IgD-negative memory B cell (primary cell): ENCODE measurements at regions not wholly inside any gene's neighbourhood (a gene's known extent, or its start where the extent isn't known, plus 50 kb on each side); places are given as distances from the start of the nearest gene placed in this dataset.

Source experiments
- H3K27ac Mint-ChIP-seq, 3 donors: one replicate each; pipeline ENCODE4 v1.8.0; 2020 to 2022; ENCODE audit warnings: mild to moderate bottlenecking in 3 of 3, mixed read lengths in 3 of 3, moderate library complexity in 1 of 3
- H3K27me3 Mint-ChIP-seq: one replicate; pipeline ENCODE4 v1.8.0; 2021; ENCODE audit warnings: mixed read lengths
- H3K36me3 Mint-ChIP-seq: one replicate; pipeline ENCODE4 v1.8.0; 2020; ENCODE audit warnings: mild to moderate bottlenecking, mixed read lengths
- H3K4me1 Mint-ChIP-seq, 3 donors: one replicate each; pipeline ENCODE4 v1.8.0; 2020 to 2022; ENCODE audit warnings: mixed read lengths in 3 of 3, mild to moderate bottlenecking in 1 of 3
- H3K4me3 Mint-ChIP-seq, 4 donors: one replicate each; pipeline ENCODE4 v1.8.0; 2020 to 2022; ENCODE audit warnings: mild to moderate bottlenecking in 4 of 4, mixed read lengths in 4 of 4, moderate library complexity in 3 of 4
- H3K9me3 Mint-ChIP-seq, 3 donors: one replicate each; pipeline ENCODE4 v1.8.0; 2020 to 2021; ENCODE audit warnings: mixed read lengths in 3 of 3, mild to moderate bottlenecking in 1 of 3

DNA sequence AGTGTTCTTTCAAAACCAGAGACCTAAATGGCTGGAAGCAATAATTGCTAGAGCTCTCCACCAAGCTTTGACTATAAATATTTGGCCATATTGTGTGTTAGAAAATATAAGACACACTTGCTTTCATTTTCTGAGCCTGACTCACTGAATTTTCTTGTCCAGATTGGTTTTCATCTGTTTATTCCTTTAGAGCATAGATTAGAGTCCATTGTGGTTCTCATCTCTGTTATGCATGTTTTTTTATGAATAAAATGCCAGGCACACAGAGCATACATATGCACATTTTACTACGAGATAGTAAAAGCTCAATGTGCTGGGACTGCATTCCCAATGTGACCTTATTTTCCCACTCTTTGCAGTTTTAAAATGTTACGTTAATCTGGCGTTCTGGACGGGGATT lies 115.3 kb upstream of the MLIP start:
- Mint-ChIP-seq H3K27me3 (no peaks in the 10 kb centered on the region), H3K4me3 (no peak overlapping the region), H3K9me3 (no peaks in the 10 kb centered on the region), H3K27ac (no peak overlapping the region), H3K4me1 (peaks cover 0 to 3% (median 2%) of the 10 kb centered on the region in 3 donors), H3K36me3 (peaks cover 2% of the 10 kb centered on the region)

DNA sequence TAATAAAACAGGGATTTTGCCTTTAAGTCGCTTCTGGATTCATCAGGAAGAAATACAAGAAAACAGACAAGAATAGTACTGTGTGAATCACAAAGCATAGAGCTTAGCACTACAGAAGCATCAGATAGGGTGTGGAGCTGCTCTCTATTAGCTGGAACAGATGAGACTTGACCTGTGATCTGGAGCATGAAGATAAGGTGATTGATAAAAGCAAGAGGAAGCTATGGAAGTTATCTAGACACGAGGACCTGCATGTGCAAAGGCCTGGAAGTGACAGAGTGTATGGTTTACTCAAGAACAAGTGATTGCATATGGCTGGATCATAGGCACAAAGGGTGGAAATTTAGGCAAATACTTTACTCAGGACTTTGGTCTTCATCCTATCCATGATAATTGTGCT lies 112.9 kb upstream of the MLIP start:
- no peaks in the 10 kb centered on the region for H3K27me3 Mint-ChIP-seq
- peaks cover 0 to 3% (median 2%) of the 10 kb centered on the region in 3 donors for H3K4me1 Mint-ChIP-seq
- H3K36me3 Mint-ChIP-seq: peaks cover 2% of the 10 kb centered on the region
- peaks cover 0 to 1% (median 0%) of the 10 kb centered on the region in 3 donors for H3K9me3 Mint-ChIP-seq
- H3K27ac Mint-ChIP-seq: no peak overlapping the region
- peak overlapping the region in 1 of 4 donors; percentile 63 for H3K4me3 Mint-ChIP-seq

DNA sequence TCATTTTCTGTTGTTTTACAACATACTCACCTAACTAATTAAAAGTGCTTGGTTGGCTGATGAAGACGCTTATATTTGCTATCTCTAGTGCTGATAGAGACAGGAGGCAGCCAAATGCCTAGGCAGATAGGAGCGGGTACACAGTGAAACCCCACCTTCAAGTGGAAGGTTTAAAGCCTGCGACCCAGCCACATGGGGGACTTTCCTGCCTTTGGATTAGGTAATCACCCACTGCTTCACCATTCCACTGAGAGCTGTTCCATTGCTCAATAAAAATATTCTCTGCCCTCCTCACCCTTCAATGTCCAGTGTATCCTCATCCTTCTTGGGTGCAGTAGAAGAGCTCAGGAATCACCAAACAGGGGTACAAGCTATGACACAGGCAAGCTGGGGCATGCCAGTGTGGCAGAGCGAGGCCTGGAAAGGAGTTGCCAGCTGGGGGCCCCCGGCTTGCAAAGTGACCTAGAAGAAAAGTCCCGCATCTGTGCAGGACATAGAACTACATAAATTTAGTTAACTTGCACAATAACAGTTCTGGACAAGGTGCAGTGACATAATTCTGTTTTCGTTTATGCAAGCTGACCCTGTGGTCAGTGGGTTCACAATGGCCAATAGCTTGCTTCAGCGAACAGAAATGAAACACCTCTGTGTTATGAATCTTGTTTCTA lies 112.0 kb upstream of the MLIP start:
- Mint-ChIP-seq H3K4me3 (no peak overlapping the region), H3K9me3 (peaks cover 0 to 1% (median 0%) of the 10 kb centered on the region in 3 donors), H3K27me3 (no peaks in the 10 kb centered on the region), H3K27ac (peak overlapping the region in 1 of 3 donors; percentile 2), H3K36me3 (peaks cover 2% of the 10 kb centered on the region), H3K4me1 (peaks cover 0 to 3% (median 2%) of the 10 kb centered on the region in 3 donors)

DNA sequence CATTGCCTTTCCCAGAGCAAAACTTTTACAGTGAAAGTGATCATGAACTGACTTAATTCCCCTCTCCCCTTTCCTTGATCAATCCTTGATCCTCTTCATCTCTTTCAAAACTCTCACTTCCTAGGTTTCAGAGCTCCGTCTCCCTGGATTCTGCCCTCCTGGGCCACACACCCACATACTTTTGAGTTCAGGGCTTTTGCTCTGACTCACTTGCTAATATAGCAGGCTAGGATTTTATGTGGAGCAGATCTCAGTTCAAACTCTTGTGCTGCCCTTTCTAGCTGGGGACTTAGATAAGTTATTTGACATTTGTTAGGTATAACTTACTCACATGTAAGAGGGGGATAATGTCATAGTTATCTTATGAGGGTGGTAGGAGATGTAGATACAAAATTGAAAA lies 109.1 kb upstream of the MLIP start:
- no peak overlapping the region for H3K27ac Mint-ChIP-seq

DNA sequence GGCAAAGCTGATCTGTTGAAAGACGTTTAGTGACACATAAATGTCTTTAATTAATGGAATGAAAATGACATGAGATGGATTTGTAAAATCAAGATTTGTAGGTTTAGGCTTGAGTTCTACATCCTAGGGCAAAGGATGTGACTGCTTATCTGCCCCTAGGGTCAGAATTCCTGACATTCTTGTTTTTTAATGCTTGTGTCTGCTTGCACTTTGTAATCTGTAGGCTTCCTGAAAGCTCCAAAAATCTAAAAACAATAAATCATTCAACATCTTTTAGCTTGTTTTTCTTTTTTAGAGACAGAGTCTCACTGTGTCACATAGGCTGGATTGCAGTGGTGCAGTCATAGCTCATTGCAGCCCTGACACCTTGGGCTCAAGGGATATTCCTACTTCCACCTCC lies 107.9 kb upstream of the MLIP start:
- Mint-ChIP-seq H3K4me3 (no peak overlapping the region), H3K9me3 (peaks cover 0 to 1% (median 0%) of the 10 kb centered on the region in 3 donors), H3K4me1 (peaks cover 0 to 1% (median under 1%) of the 10 kb centered on the region in 3 donors), H3K36me3 (peaks cover under 1% of the 10 kb centered on the region), H3K27ac (no peak overlapping the region), H3K27me3 (no peaks in the 10 kb centered on the region)

More for the DNA sequence above, 109.1 kb upstream of the MLIP start:
- peaks cover 2% of the 10 kb centered on the region for H3K36me3 Mint-ChIP-seq
- H3K4me1 Mint-ChIP-seq: peaks cover 0 to 3% (median 2%) of the 10 kb centered on the region in 3 donors
- H3K27me3 Mint-ChIP-seq: no peaks in the 10 kb centered on the region
- peaks cover 0 to 1% (median 0%) of the 10 kb centered on the region in 3 donors for H3K9me3 Mint-ChIP-seq
- H3K4me3 Mint-ChIP-seq: no peak overlapping the region

DNA sequence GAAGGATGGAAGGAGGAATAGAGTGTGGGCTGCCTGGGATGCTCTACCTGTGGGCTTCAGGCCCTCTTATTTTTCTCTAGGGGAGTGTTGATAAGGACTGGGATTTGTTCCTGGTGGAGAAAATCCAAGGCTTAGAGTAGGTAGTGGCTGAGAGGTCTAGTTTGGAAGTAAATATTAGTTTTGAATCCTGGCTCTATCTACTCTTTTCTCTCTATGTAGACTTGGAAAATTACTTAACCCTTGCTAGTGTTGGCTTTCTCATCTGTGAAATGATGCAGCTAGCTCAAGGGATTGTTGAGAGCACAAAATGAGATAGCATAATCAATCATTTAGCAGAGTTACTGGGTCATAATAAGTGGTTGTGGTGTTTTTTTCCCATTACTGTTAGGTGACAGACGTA lies 102.7 kb upstream of the MLIP start:
- no peak overlapping the region for H3K27ac Mint-ChIP-seq
- H3K27me3 Mint-ChIP-seq: peaks cover 3% of the 10 kb centered on the region
- no peak overlapping the region for H3K4me3 Mint-ChIP-seq
- no peaks in the 10 kb centered on the region for H3K4me1 Mint-ChIP-seq
- H3K36me3 Mint-ChIP-seq: no peaks in the 10 kb centered on the region
- H3K9me3 Mint-ChIP-seq: no peaks in the 10 kb centered on the region

DNA sequence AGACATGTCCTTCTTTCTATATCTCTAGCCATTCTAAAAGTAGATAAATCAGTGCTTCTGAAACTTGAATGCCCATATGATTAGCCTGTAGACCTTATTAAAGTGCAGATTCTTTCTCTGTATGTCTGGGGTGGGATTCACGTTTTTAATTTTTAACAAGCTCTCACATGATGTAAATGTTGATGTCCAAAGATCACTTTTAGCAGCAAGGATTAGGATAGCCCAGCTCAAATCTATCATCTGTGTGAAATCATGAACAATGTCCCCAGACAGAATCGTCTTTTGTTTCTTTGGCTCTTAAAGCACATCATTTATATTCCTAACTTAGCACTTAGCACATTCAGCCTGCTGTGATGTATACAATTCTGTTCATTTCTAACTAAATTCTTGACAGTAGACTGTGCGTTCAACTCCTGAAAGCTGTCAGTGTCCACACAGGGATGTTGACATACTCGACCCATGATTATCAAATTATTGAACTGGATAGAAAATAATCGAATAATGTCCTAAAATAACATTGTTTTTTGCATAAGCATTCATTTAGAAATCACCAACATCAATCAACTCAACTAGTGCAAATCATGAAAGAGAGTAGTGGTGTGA lies 102.1 kb upstream of the MLIP start:
- no peaks in the 10 kb centered on the region for H3K9me3 Mint-ChIP-seq
- H3K27me3 Mint-ChIP-seq: peaks cover 3% of the 10 kb centered on the region

DNA sequence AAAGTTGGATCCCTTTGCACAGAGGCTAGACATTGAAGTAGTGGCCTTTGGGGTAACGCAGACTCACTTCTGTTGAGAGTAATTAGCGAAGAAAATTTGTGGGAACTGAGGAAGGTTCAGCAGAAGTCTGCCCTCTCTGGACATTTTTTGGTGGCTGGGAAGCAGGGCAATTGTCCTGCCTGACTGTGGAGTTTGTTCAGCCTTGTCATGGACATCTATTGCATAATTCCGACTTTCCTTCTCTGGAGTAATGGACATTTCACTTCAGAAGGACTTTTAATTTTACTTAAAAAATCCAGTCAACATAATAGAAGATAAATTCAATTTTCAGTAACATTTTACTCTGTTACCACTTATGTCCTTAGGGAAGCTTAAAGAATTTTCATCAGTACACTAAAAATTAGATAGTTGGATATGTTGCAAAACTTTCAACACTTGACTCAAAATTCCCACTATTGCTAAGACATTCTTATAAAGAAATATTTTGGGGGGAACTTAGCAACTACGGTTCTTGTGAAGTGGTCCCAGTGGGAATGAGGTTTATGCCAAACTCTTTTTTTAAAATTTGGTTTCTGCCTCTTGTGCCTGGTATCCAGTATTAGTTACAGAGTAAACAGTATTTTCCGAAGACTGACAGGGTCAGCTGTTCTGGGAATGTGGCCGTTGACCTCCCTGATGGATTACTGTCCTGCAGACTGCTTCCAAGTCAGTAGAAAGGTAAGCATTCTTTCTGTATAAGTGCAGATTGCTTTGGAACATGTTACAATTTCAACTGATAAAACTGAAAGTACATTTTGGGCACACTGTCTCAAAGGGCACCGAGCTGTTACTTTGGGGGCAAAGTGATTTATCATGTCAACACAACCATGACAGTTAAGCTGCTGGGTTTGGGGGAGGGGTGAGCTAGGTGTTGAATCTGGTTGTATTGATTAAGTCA lies 100.6 kb upstream of the MLIP start:
- H3K27ac Mint-ChIP-seq: no peak overlapping the region
- no peaks in the 10 kb centered on the region for H3K4me1 Mint-ChIP-seq
- H3K4me3 Mint-ChIP-seq: no peak overlapping the region
- H3K27me3 Mint-ChIP-seq: peaks cover 3% of the 10 kb centered on the region
- no peaks in the 10 kb centered on the region for H3K36me3 Mint-ChIP-seq
- H3K9me3 Mint-ChIP-seq: no peaks in the 10 kb centered on the region

More for the DNA sequence above, 102.1 kb upstream of the MLIP start:
- Mint-ChIP-seq H3K4me3 (no peak overlapping the region), H3K27ac (no peak overlapping the region), H3K36me3 (no peaks in the 10 kb centered on the region), H3K4me1 (no peaks in the 10 kb centered on the region)

DNA sequence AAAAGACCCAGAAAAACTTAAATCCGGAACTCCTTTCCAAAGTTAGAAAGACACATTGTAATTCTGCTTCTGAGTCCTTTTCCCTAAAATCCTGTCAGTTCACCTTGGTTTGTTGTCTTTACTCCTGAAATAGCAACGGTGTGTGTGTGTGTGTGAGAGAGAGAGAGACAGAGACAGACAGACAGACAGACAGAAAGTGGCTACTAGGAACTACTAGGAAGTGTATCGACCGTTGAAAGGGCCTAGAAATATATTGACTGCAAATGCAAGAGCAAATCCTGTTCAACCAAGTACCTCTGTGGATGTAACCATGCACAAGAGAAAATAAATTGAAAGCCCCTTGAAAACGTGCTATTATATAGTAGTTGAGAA lies 100.0 kb upstream of the MLIP start:
- H3K27me3 Mint-ChIP-seq: peaks cover 3% of the 10 kb centered on the region
- no peak overlapping the region for H3K4me3 Mint-ChIP-seq
- H3K36me3 Mint-ChIP-seq: no peaks in the 10 kb centered on the region
- no peak overlapping the region for H3K27ac Mint-ChIP-seq
- no peaks in the 10 kb centered on the region for H3K4me1 Mint-ChIP-seq
- no peaks in the 10 kb centered on the region for H3K9me3 Mint-ChIP-seq

DNA sequence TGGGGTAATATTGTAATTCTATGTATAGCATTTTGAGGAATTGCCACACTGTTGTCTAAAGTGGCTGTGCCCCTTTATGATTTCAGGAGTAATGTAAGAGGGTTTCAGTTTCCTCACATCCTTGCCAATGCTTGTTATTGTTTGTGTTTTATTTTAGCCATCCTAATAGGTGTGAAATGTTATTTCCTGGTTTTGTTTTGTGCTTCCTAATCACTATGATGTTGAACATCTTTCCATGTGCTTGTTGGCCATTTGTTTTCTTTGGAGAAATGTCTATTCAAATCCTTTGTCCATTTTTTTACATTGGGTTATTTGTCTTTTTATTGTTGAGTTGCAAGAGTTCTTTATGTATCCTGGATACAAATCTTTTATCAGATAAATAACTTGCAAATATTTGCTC lies 97.3 kb upstream of the MLIP start:
- Mint-ChIP-seq H3K27me3 (peaks cover 3% of the 10 kb centered on the region), H3K27ac (no peak overlapping the region), H3K4me1 (no peaks in the 10 kb centered on the region), H3K4me3 (no peak overlapping the region), H3K36me3 (no peaks in the 10 kb centered on the region), H3K9me3 (no peaks in the 10 kb centered on the region)

DNA sequence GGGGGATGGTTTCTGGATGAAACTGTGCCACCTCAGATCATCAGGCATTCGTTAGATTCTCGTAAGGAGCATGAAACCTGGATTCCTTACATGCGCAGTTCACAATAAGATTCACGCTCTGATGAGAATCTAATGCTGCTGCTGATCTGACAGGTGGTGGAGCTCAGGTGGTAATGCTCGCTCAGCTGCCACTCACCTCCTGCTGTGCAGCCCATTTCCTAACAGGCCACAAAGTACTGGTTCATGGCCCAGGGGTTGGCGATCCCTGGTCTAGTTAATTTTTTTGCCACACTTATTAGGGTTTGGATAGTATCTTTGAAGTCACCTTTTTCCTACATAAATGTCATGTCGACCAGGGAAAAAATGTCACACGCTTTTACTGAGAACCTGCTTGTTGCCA lies 96.8 kb upstream of the MLIP start:
- Mint-ChIP-seq H3K4me3 (no peak overlapping the region), H3K27ac (no peak overlapping the region), H3K9me3 (no peaks in the 10 kb centered on the region), H3K4me1 (no peaks in the 10 kb centered on the region), H3K36me3 (no peaks in the 10 kb centered on the region), H3K27me3 (peaks cover 3% of the 10 kb centered on the region)

DNA sequence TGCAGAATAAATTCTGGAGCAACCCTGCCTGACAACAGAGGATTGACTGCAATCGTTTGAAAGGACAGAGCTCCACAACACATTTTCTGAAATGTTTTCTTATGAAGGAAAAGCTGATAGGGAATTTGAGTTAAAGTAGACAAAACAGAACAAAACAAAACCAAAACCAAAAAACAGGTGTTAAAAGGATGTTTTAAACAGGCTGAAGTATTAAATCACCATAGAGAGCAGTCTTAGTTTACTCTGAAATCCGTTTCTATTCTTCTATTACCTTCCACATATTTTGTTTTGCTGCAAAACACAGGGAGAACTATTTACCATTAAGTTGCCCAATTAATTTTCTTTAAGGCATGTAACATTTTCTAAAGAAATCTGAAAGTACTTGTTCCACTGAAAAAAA lies 93.4 kb upstream of the MLIP start:
- no peak overlapping the region for H3K4me3 Mint-ChIP-seq

DNA sequence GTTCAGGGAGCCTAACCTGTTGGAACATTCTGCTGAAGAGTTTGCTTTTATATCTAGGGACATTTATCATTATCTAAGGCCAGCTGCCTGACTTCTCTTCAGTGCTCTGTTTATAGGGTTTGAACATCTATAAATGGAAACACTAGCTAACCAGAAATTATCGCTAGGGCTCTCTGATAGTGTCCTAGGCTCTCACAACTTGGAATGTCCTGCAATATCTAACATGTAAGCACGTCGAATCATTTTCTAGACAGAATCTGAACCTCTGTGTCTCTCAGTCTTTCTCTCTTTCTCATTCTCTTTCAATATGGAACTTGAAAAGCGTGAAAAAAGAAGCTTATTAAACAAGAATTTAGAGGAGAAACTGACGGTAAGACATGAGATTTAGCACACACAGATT lies 92.5 kb upstream of the MLIP start:
- Mint-ChIP-seq H3K27ac (no peak overlapping the region), H3K4me1 (no peaks in the 10 kb centered on the region), H3K9me3 (no peaks in the 10 kb centered on the region), H3K27me3 (no peaks in the 10 kb centered on the region), H3K36me3 (no peaks in the 10 kb centered on the region), H3K4me3 (no peak overlapping the region)

More for the DNA sequence above, 93.4 kb upstream of the MLIP start:
- Mint-ChIP-seq H3K27me3 (no peaks in the 10 kb centered on the region), H3K36me3 (no peaks in the 10 kb centered on the region), H3K27ac (no peak overlapping the region), H3K4me1 (no peaks in the 10 kb centered on the region), H3K9me3 (no peaks in the 10 kb centered on the region)

DNA sequence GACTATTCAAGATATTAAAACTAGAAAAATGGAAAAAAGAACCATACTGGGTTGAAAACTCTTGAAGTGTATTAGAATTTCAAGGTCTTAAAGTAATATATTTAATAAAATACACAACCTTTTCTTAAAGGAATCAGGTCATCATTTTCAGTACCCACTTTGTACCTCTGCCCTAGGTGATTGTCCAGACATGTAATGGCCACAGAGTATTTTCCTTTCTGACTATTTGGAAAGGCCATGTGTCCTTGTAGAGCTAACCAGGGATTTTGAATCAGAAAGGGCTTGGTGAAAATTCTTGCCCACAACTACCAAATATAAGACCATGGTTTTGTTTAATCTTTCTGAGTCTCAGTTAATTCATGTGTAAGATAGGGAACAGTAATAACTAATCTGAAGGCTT lies 91.4 kb upstream of the MLIP start:
- Mint-ChIP-seq H3K27me3 (no peaks in the 10 kb centered on the region), H3K4me1 (no peaks in the 10 kb centered on the region), H3K4me3 (no peak overlapping the region), H3K27ac (no peak overlapping the region), H3K36me3 (no peaks in the 10 kb centered on the region), H3K9me3 (no peaks in the 10 kb centered on the region)

DNA sequence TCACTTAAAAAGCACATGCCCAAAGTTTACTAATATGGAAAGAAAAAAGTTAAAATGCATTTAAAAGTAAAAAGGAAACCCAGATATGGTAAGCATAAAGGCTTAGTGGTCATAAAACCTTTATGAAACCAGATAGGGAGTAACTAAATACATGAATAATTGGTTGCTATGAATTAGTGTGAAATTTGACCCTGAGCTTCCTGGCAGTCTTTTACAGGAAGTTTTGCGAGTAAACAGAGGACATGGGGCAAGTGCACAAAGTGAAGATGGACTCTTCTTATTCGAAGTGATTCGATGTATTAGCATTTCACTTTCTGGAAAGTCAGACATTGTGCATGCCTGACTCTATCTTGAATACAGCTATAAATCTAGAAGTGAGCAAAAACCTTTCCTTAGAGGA lies 90.9 kb upstream of the MLIP start:
- no peaks in the 10 kb centered on the region for H3K9me3 Mint-ChIP-seq
- no peaks in the 10 kb centered on the region for H3K36me3 Mint-ChIP-seq
- H3K4me1 Mint-ChIP-seq: no peaks in the 10 kb centered on the region
- H3K27me3 Mint-ChIP-seq: no peaks in the 10 kb centered on the region
- H3K27ac Mint-ChIP-seq: no peak overlapping the region
- no peak overlapping the region for H3K4me3 Mint-ChIP-seq
